IMR-90 (cell line): ENCODE measurements at regions not wholly inside any gene's neighbourhood (a gene's known extent, or its start where the extent isn't known, plus 50 kb on each side); places are given as distances from the start of the nearest gene placed in this dataset.

Source experiments
- ATAC-seq: fragments of 200-7000 bp; cut with Tn5 transposase; 2 replicates; pipeline ENCODE4 v1.9.1; 2020; ENCODE audit warnings: low read depth, mild to moderate bottlenecking, moderate library complexity
- BruUV-seq: library from RNA; stranded (reverse); fragments of 400-500 nt; replicated peaks from 2 replicates; lab custom pipeline; 2021; lab: Mats Ljungman, UMichigan
- CTCF ChIA-PET: fragments of 300-600 bp; formaldehyde crosslinking; extraction: SDS; loops from one replicate; lab custom pipeline; 2021; ENCODE audit warnings: antibody characterized with exemption; lab: Yijun Ruan, JAX
- POLR2A ChIA-PET: fragments of 300-600 bp; sonication (Branson Sonifier 250); formaldehyde crosslinking; loops from one replicate; lab custom pipeline; 2022; ENCODE audit warnings: antibody characterized with exemption; ENCODE audit not compliant: unreplicated experiment; lab: Charles Lee
- DNase-seq: peaks from one replicate; pipeline ENCODE4 v3.0.0; 2013
- H2AFZ ChIP-seq: replicated peaks from 2 replicates; pipeline ENCODE3; 2013; ENCODE audit warnings: low read length, mild to moderate bottlenecking; ENCODE audit not compliant: poor library complexity
- H2AK5ac ChIP-seq: 2 replicates; pipeline ENCODE4 v1.6.1; 2013; ENCODE audit warnings: low read depth, low read length, inconsistent platforms
- H2AK9ac ChIP-seq: replicated peaks from 2 replicates; pipeline ENCODE3; 2013; ENCODE audit warnings: mild to moderate bottlenecking, low read depth, low read length, moderate library complexity; ENCODE audit not compliant: poor library complexity
- H2BK120ac ChIP-seq: 2 replicates; pipeline ENCODE4 v1.6.1; 2013; ENCODE audit warnings: low read depth, low read length, inconsistent platforms
- H2BK15ac ChIP-seq: 3 replicates; pipeline ENCODE4 v1.6.1; 2013; ENCODE audit warnings: low read depth, low read length, inconsistent platforms
- H2BK20ac ChIP-seq: 2 replicates; pipeline ENCODE4 v1.6.1; 2013; ENCODE audit warnings: low read depth, mild to moderate bottlenecking, inconsistent platforms, low read length, moderate library complexity
- H2BK5ac ChIP-seq: 2 replicates; pipeline ENCODE4 v1.6.1; 2013; ENCODE audit warnings: mild to moderate bottlenecking, low read depth, low read length, inconsistent platforms; ENCODE audit not compliant: poor library complexity, severe bottlenecking
- H3K14ac ChIP-seq: replicated peaks from 2 replicates; pipeline ENCODE4 v1.6.1; 2013; ENCODE audit warnings: low read depth, low read length, inconsistent platforms
- H3K18ac ChIP-seq: 2 replicates; pipeline ENCODE4 v1.6.1; 2013; ENCODE audit warnings: low read depth, low read length, control low read depth
- H3K23ac ChIP-seq: 2 replicates; pipeline ENCODE4 v1.6.1; 2013; ENCODE audit warnings: low read depth, low read length, inconsistent platforms
- H3K27ac ChIP-seq: 2 replicates; pipeline ENCODE4 v1.5.1; 2013; ENCODE audit warnings: mild to moderate bottlenecking, control low read depth, low read length; ENCODE audit not compliant: insufficient read depth
- H3K27me3 ChIP-seq: 2 replicates; pipeline ENCODE4 v1.6.1; 2013; ENCODE audit warnings: low read length; ENCODE audit not compliant: control insufficient read depth, insufficient read depth
- H3K36me3 ChIP-seq: 2 replicates; pipeline ENCODE4 v1.6.1; 2013; ENCODE audit warnings: low read length, mixed read lengths; ENCODE audit not compliant: control insufficient read depth, insufficient read depth
- H3K4ac ChIP-seq: 2 replicates; pipeline ENCODE4 v1.6.1; 2013; ENCODE audit warnings: low read depth, low read length, inconsistent platforms
- H3K4me1 ChIP-seq: 2 replicates; pipeline ENCODE4 v1.6.1; 2013; ENCODE audit warnings: low read length, mixed read lengths; ENCODE audit not compliant: control insufficient read depth, insufficient read depth
- H3K4me2 ChIP-seq: 2 replicates; pipeline ENCODE4 v1.6.1; 2013; ENCODE audit warnings: low read depth, mild to moderate bottlenecking, control low read depth, low read length, moderate library complexity
- H3K4me3 ChIP-seq: 2 replicates; pipeline ENCODE4 v1.5.1; 2013; ENCODE audit warnings: low read depth, mild to moderate bottlenecking, control low read depth, low read length, moderate library complexity; ENCODE audit not compliant: insufficient read depth
- H3K56ac ChIP-seq: 2 replicates; pipeline ENCODE4 v1.6.1; 2013; ENCODE audit warnings: low read length, inconsistent platforms; ENCODE audit not compliant: insufficient read depth; ENCODE audit errors: extremely low read depth
- H3K79me1 ChIP-seq, 2 experiments: 2 replicates each; pipeline ENCODE4 v1.6.1; 2013; ENCODE audit warnings: low read length in 2 of 2, inconsistent platforms in 1 of 2, low read depth in 1 of 2
- H3K9ac ChIP-seq: 2 replicates; pipeline ENCODE4 v1.6.1; 2013; ENCODE audit warnings: low read depth, low read length, control low read depth
- H3K9me1 ChIP-seq: 2 replicates; pipeline ENCODE4 v1.6.1; 2013; ENCODE audit warnings: low read length, inconsistent platforms; ENCODE audit not compliant: insufficient read depth
- H3K9me3 ChIP-seq: 2 replicates; pipeline ENCODE4 v1.6.1; 2013; ENCODE audit warnings: low read length; ENCODE audit not compliant: control insufficient read depth, insufficient read depth
- H4K20me1 ChIP-seq: 2 replicates; pipeline ENCODE4 v1.6.1; 2013; ENCODE audit warnings: low read length, inconsistent platforms; ENCODE audit not compliant: insufficient read depth
- H4K5ac ChIP-seq: 2 replicates; pipeline ENCODE4 v1.6.1; 2013; ENCODE audit warnings: mild to moderate bottlenecking, low read depth, low read length, control low read depth
- H4K8ac ChIP-seq, 2 experiments: 2 replicates each; pipeline ENCODE4 v1.6.1; 2013; ENCODE audit warnings: low read depth in 2 of 2, low read length in 2 of 2, control low read depth in 1 of 2, inconsistent platforms in 1 of 2
- H4K91ac ChIP-seq: 2 replicates; pipeline ENCODE4 v1.6.1; 2013; ENCODE audit warnings: low read depth, low read length, inconsistent platforms; ENCODE audit not compliant: insufficient read depth
- BHLHE40 ChIP-seq: fragments of 150-350 bp; IDR thresholded peaks from 2 replicates; pipeline ENCODE4 v1.6.1; 2016; ENCODE audit warnings: mild to moderate bottlenecking, low read depth, low read length
- CEBPB ChIP-seq: IDR thresholded peaks from 2 replicates; pipeline ENCODE4 v1.6.1; 2012; ENCODE audit warnings: low read depth, low read length, improper control_type of control experiment
- CHD1 ChIP-seq: IDR thresholded peaks from 2 replicates; pipeline ENCODE4 v1.6.1; 2012; ENCODE audit warnings: low read depth, low read length, improper control_type of control experiment
- CTCF ChIP-seq: conservative IDR thresholded peaks from 2 replicates; pipeline ENCODE4 v1.5.1; 2012; ENCODE audit warnings: mild to moderate bottlenecking, low read depth, low read length, improper control_type of control experiment
- ELK1 ChIP-seq: fragments of 150-350 bp; IDR thresholded peaks from 2 replicates; pipeline ENCODE4 v1.6.1; 2016; ENCODE audit warnings: low read depth, mild to moderate bottlenecking, low read length, moderate library complexity, borderline replicate concordance
- FOS ChIP-seq: fragments of 150-350 bp; IDR thresholded peaks from 2 replicates; pipeline ENCODE4 v1.6.1; 2016; ENCODE audit warnings: low read depth, low read length
- MAFK ChIP-seq: IDR thresholded peaks from 2 replicates; pipeline ENCODE4 v1.6.1; 2012; ENCODE audit warnings: low read depth, low read length, improper control_type of control experiment
- MAZ ChIP-seq: IDR thresholded peaks from 2 replicates; pipeline ENCODE4 v1.6.1; 2012; ENCODE audit warnings: low read depth, mild to moderate bottlenecking, low read length, improper control_type of control experiment, moderate library complexity, borderline replicate concordance
- MXI1 ChIP-seq: IDR thresholded peaks from 2 replicates; pipeline ENCODE4 v1.6.1; 2012; ENCODE audit warnings: low read depth, mild to moderate bottlenecking, low read length, moderate library complexity, borderline replicate concordance
- NFE2L2 ChIP-seq: fragments of 150-350 bp; IDR thresholded peaks from 2 replicates; pipeline ENCODE4 v1.6.1; 2016; ENCODE audit warnings: low read depth, mild to moderate bottlenecking, low read length
- POLR2A ChIP-seq: IDR thresholded peaks from 2 replicates; pipeline ENCODE4 v1.6.1; 2012; ENCODE audit warnings: mild to moderate bottlenecking, low read depth, low read length
- RAD21 ChIP-seq: IDR thresholded peaks from 2 replicates; pipeline ENCODE4 v1.6.1; 2012; ENCODE audit warnings: low read length, improper control_type of control experiment
- RCOR1 ChIP-seq: IDR thresholded peaks from 2 replicates; pipeline ENCODE4 v1.6.1; 2012; ENCODE audit warnings: mild to moderate bottlenecking, low read length, improper control_type of control experiment; ENCODE audit not compliant: insufficient replicate concordance
- RFX5 ChIP-seq: IDR thresholded peaks from 2 replicates; pipeline ENCODE4 v1.8.0; 2012; ENCODE audit warnings: low read depth, mild to moderate bottlenecking, low read length, moderate library complexity
- SMC3 ChIP-seq: fragments of 150-350 bp; IDR thresholded peaks from 2 replicates; pipeline ENCODE4 v1.6.1; 2016; ENCODE audit warnings: low read depth, mild to moderate bottlenecking, antibody characterized with exemption, low read length, moderate library complexity
- USF2 ChIP-seq: fragments of 150-350 bp; IDR thresholded peaks from 2 replicates; pipeline ENCODE4 v1.6.1; 2017; ENCODE audit warnings: mild to moderate bottlenecking, antibody characterized with exemption, low read length, low read depth
- WGBS, 2 experiments: methylation state at CpG; one replicate each; pipeline versions ENCODE4 v1.1.5 to v1.1.7; 2013; ENCODE audit warnings: missing lambda C conversion rate in 2 of 2; ENCODE audit not compliant: insufficient read length in 1 of 2; ENCODE audit errors: extremely low coverage in 2 of 2; 5-methylcytosine and 5-hydroxymethylcytosine counted together
- dilution Hi-C: fragments of 300-500 bp; cut with HindIII; formaldehyde crosslinking; loops from one replicate; pipeline ENCODE4 v1.14.3; 2018; ENCODE audit warnings: low sequenced_read_pairs; ENCODE audit not compliant: unreplicated experiment
- in situ Hi-C: fragments of 300-500 bp; cut with MboI; formaldehyde crosslinking; loops from 3 replicates; pipeline ENCODE4 v1.14.3; 2019; ENCODE audit warnings: low sequenced_read_pairs, inconsistent platforms, mixed read lengths
- intact Hi-C: fragments of 100-400 bp; cut with micrococcal nuclease; formaldehyde crosslinking; loops from 2 replicates; pipeline ENCODE4 v1.10.0; 2022

GRCh38 chr2:174660984-174661675, 63.5 kb upstream of the WIPF1 start:
- intact Hi-C loops, result no loop called here
- Histone ChIP-seq H3K4ac (no peak overlapping the region), H2BK5ac (no peak overlapping the region), H2BK120ac (no peak overlapping the region), H3K23ac (no peak overlapping the region), H3K9ac (no peak overlapping the region), H4K20me1 (peaks cover 23% of the 10 kb centered on the region; the same call in 1 of the 2 replicates), H2BK20ac (no peak overlapping the region), H2AK5ac (no peak overlapping the region; the same call in 1 of the 2 replicates), H3K14ac (no peak overlapping the region), H3K56ac (no peak overlapping the region), H3K9me3 (no peaks in the 10 kb centered on the region), H4K8ac (no peak overlapping the region), H3K36me3 (no peaks in the 10 kb centered on the region), H4K91ac (no peak overlapping the region), H3K4me2 (no peak overlapping the region), H2BK15ac (no peak overlapping the region), H3K27me3 (no peaks in the 10 kb centered on the region), H3K79me1 (peaks cover 41 to 44% of the 10 kb centered on the region in 2 experiments), H2AK9ac (no peak overlapping the region), H4K5ac (no peak overlapping the region), H3K4me3 (no peak overlapping the region), H2AFZ (no peak overlapping the region), H3K27ac (no peak overlapping the region), H3K4me1 (peaks cover 4% of the 10 kb centered on the region), H3K18ac (no peak overlapping the region), H3K9me1 (peaks cover 11% of the 10 kb centered on the region)
- WGBS, 2 experiments, result 100% methylated on average over 3 of the region's 9 CpGs; no CpG with 5 or more reads in 1 of the 2 experiments
- dilution Hi-C loops, result no loop called here
- in situ Hi-C loops, result no loop called here
- ATAC-seq (no peak), DNase-seq (no peak)
- POLR2A ChIA-PET, result no interaction called here
- TF ChIP-seq POLR2A (no peak), MAZ (no peak), CEBPB (no peak), NFE2L2 (no peak), MXI1 (no peak), RCOR1 (no peak), RAD21 (no peak), SMC3 (no peak), FOS (no peak), ELK1 (no peak), USF2 (no peak), BHLHE40 (no peak), CTCF (no peak), CHD1 (no peak), MAFK (no peak), RFX5 (no peak)
- CTCF ChIA-PET, result no interaction called here
- no TSS peak for BruUV-seq
